GM18861 (cell line): ENCODE measurements at regions not wholly inside any gene's neighbourhood (a gene's known extent, or its start where the extent isn't known, plus 50 kb on each side); places are given as distances from the start of the nearest gene placed in this dataset.
A peak's percentile ranks its signal among the peaks of the same experiment; 100 is the strongest.

Experiments used
- ATAC-seq: cut with Tn5 transposase; IDR thresholded peaks from one replicate; pipeline ENCODE4 v1.9.1; 2021; ENCODE audit not compliant: unreplicated experiment

DNA sequence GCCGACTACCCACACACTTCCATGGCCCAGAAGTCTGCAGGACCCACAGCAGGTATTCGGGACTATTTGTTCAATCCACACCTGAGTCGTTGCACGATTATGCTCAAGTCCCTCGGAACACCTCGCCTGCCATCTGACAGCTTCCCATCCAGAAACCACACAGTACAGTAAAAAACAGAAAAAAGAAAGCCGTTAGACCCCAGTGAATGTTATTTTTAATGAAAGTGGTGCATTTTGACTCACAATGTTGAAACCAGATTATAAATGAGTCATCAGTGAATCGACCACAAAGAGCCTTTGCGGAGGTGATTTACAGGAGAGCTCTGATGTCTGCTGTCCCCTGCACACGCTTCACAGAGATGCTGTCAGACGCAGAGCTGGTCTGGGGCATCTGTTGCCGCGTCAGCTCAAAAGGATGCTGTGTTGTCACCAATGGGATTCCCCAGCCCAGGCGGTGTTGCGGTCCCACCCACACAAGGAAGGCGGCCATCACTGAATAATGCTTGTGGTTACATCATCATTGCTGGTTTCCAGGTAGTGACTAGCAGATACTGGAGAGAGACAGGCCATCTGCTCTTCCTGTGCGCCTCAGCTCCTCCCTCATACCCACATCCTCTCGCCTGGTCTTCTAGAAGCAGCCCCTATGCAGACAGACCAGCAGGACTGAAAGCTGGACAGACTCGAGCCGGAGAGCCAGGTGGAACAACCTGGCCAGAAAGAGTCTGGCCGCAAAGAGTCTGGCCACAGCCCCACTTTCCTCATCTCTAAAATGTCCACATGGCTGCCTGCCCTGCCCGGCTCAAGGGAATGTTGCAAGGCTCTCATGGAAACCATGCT, 116.8 kb downstream of the TOMM20 start:
- ATAC-seq = peak; percentile 55

DNA sequence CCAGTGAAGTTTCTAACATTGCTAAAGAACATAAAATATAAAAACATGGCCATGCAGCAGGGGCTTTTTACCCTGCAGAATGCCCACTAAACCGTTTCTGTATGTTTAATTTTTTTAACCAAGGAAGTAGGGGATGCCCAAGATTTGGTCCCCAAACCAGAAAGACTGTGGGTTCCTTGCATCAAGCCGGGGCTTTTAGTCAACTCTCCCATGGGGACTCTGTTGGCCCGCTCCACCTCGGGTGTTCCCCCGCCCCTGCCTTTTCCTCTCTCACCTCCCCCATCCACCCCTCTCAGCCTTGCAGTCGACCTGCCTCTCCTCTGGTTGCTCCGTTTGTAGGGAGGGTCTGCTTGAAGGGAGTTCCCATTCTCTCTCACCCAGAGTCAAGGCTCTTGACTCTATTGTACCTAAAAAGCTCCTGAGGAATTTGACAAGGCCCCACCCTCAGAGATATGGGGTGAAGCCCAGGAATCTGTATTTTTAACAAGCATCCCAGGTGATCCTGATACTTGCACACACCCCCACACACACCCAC, 117.5 kb downstream of the TOMM20 start:
- no peak for ATAC-seq

DNA sequence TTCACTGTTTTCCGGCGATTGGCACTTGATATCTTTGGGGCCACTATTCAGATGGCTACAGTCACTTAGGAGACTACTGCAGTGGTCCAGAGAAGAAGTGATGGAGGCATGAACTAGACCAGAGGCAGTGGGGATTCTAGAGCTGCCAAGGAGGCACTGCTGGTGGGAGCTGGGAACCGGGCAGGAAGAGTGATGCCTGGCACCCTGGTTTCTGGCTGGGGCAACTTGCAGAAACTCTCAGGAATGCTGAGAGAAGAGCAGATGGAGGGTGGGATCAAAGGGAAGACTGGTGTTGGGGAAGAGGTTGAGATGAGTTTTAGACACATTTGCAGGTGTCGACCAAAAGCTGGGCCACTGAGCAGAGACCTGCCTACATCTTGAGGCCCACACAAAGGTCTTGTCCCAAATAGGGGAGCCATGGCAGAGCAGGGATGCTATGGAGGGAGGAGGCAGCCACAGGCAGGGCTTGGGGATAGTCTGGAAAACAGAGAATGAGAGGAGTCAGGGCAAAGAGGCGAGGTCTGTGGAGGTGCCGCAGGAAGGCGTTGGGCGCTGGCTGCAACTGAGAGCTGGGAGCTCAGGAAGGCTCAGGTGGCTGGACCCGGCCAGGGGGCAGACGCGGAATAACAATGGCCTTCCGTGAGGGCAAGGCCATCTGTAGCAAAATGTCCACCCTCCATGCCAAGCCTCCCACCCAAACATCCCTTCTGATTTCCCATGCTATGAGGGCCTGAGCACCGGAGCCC, 118.9 kb downstream of the TOMM20 start:
- no peak for ATAC-seq

DNA sequence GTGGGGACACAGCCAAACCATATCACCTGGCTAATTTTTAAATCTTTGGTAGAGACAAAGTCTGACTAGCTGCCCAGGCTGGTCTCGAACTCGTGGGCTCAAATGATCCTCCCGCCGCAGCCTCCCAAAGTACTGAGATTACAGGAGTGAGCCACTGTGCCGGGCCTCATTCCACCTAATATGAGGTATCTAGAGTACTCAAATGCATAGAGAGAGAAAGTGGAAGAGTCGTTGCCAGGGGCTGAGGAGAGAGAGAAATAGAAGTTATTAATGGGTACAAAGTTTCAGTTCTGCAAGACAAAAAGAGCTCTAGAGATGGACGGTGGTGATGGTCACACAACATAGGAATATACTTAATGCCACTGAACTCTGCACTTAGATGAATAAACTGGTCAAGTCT, 119.6 kb downstream of the TOMM20 start:
- ATAC-seq = no peak

DNA sequence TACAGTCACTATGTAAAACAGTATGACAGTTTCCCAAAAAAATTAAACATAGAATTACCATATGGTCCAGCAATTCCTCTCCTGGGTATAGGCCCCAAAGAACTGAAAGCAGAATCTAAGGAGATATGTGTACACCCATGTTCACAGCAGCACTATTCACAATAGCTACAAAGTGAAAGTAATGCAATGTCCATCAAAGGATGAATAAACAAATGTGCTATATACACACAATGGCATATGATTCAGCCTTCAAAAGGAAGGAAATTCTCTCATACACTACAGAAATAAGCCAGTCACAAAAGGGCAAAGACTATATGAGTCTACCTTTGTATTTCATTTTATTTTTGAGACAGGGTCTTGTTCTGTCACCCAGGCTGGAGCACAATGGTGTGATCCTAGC, 120.4 kb downstream of the TOMM20 start:
- no peak for ATAC-seq

DNA sequence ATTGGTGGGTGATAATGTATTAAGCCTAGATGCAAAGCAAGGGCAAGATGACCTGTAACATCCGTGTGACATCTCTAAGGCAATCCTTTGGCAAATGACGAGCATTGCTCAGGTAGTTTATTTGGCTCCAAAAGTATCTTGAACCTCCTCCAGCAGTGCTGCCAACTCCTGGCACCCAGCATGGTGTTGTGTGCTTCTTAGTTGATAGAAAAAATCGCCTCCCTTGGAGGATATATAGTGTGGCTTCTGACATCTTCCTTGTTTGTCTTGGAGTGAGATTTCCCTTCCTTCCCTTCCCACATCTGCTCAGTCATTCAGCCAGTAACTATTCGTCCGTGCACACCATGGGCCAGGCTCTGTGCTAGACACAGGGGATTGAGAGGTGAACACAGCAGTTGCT, 121.8 kb downstream of the TOMM20 start:
- no peak for ATAC-seq

DNA sequence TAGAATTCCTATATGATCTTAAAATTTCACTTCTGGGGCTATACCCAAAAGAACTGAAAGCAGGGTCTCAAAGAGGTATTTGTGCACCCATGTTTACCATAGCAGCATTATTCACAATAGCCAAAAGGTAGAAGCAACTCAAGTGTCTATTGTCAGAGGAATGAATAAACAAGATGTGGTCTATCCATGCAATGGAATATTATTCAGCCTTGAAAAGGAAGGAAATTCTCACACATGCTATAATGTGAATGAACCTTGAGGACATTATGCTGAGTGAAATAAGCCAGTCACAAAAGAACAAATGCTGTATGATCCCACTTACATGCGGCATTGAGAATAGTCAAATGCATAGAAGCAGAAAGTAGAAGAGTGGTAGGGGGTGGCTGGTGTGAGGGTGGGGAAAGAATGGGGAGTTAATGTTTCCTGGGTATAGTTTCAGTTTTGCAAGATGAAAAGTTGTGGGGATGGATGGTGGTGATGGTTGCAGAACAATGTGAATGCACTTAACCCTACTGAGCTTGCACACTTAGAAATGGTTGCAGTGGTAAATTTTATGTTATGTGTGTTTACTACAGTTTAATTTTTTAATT, 122.4 kb downstream of the TOMM20 start:
- ATAC-seq = no peak

DNA sequence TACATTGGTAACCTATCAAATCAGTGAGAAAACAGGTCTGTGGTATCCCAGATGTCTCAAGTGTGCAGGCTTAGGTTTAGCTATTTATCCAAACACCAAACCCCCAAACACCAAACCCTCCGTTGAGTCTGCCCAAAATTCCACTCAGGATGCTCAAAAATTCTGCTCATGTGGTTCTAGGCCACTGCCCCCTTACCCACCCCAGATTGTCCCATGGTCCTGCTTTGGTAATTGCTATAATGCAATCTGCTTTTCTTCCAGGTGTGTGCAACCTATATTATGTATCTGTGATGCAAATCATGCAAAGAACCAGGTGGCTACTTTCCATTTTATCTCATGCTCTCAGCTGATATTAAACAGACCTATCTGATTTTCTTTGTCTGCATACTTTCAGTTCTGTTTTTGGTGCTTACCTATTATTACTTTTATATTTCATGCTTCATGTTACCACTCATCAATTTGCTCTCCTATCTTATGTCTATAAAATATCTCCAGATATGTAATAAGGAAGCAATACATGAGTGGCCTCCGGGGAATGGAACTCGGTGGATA, 123.7 kb downstream of the TOMM20 start:
- no peak for ATAC-seq

DNA sequence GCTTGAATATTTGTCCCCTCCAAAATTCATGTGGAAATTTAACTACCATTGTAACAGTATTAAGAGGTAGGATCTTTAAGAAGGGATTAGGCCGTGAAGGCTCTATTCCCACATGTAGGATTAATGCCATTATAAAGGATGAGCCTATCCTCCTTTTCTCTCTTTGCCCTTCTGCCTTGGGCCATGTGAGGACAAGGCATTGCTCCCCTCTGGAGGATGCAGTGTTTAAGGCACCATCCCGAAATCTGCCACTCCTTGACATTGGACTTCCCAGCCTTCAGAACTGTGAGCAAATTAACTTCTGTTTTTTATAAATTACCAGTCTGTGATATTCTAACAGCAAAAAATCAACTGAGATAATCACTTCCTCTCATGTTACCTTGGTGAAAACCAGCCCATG, 124.4 kb downstream of the TOMM20 start:
- ATAC-seq = no peak

DNA sequence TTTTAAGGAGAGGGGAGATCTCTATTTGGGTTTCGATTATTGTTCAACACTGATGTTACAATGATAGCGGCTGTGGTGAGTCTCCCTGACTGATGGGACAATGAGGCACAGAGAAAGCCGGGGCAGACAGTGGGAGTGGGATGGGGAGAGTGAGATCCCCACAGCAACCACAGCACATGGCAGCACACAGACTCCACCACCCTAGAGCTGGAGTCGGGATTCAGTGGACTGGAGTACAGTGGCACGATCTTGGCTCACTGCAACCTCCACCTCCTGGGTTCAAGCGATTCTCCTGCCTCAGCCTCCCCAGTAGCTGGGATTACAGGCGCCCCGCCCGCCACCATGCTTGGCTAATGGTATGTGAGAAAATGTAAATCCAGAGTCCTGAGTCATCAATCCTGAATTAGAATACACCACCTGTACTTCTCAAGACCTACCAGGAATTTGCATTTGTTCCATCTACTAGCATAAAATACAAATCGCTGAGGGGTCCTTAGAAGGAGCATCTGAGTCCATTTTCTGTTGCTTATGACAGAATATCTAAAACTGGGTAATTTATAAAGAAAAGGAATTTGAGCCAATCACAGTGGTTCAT, 125.8 kb downstream of the TOMM20 start:
- ATAC-seq = no peak

DNA sequence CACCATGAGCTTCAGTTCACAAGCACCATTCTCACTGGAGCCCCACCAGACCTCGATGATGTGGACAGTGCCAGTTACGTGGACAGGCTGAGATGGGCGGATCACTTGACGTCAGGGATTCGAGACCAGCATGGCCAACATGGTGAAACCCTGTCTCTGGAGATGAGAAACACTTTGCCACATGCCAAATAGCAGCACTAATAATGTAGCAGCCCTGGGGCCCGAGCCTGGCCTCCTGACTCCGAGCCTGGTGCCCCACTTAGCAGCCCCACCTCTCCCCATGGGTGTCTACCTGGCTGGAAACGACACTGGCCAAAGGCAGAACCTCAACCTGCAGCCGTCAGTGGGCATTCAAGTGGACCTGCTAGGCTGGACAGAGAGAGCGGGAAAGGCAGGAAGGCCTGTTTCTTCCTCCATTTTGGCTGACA, 129.1 kb downstream of the TOMM20 start:
- ATAC-seq = no peak

DNA sequence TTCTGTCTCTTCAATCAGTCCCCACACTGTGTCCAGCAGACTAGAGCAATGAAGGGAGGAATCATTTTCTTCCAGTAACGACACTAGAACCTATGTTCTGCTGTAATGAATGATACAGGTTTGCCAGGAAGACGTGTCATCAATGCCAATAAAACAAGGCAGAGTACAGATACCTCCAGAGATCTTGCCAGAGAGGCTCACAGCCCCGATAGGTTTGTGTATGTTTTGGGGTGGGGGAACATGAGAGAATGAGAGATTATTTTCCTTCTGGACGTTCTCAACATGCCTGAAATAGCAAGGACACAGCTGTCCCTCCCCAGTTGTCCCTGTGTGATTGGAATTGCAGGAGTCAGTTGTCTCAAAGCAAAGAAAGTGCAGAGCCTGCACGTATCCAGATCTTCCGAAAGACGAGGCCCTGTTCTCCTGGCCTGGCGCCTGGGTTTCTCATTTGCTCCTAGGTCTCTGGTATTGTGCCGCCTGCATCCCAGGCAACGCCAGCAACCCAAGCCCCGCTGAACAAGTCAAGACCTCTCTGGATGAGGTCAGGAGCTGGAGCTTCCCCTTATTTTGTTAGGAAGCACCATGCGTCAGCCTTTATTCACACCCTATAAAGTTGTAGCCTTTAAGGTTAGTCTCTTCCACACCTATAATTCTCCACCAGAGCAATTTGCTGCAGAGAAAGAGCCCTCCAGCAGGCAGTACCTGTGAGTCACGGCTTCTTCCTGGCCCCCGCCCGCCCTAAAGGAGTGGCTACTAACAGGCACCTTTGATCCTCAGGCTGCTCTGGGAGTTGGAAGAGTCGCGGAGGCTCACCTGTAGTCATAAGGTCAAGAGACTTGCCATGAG, 130.5 kb downstream of the TOMM20 start:
- no peak for ATAC-seq

DNA sequence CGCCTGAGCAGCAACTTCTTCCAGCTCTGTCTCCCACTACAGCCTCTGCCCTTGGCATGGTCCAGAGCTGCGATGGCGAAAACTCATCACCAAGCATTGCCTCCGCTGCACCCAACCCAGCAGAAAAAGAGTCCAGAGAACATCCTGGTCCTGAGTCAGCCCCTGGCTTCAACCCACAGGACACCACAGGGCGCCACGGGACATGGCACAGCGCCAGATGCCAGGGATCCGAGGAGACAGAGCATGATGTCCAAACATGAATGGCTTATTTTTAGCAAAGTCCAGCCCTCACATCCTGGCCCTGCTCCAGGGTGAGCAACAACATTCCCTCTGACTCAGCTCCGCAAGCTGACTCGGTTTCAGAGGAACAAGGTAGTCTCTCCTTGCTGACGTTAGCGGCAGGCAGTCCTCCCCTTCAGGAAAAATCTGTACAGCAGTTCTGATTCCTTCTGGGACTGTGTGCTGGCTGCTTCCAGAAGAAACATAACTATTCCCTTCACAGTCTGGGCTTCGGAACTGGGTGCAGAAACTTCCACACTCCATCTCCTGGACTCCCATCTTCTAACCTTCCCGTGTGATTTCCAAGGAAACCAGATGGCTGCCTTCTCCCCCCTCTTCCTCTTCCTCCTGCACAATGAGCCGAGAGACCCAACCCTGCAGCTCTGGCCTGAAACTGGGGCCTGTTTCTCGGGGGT, 131.3 kb downstream of the TOMM20 start:
- ATAC-seq = no peak

DNA sequence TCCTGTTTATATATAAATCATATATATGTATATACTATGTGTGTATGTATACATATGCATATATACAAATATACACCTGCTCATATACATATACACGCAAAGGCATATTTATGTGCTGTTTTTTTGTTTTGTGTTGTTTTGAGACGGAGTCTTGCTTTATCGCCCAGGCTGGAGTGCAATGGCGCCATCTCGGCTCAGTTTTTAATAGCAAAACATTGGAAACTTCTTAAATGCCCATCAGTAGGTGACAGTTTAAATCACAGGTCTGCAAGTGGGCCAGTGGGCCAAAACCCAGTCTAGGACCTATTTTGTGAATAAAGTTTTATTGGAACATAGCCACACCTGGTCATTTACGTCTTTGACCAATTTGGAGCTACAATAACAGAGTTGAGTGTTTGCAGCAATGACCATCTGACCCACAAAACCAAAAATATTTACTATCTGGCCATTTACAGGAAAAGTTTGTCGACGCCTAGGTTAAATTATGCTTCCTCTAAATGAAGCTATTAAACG, 132.3 kb downstream of the TOMM20 start:
- ATAC-seq = no peak

DNA sequence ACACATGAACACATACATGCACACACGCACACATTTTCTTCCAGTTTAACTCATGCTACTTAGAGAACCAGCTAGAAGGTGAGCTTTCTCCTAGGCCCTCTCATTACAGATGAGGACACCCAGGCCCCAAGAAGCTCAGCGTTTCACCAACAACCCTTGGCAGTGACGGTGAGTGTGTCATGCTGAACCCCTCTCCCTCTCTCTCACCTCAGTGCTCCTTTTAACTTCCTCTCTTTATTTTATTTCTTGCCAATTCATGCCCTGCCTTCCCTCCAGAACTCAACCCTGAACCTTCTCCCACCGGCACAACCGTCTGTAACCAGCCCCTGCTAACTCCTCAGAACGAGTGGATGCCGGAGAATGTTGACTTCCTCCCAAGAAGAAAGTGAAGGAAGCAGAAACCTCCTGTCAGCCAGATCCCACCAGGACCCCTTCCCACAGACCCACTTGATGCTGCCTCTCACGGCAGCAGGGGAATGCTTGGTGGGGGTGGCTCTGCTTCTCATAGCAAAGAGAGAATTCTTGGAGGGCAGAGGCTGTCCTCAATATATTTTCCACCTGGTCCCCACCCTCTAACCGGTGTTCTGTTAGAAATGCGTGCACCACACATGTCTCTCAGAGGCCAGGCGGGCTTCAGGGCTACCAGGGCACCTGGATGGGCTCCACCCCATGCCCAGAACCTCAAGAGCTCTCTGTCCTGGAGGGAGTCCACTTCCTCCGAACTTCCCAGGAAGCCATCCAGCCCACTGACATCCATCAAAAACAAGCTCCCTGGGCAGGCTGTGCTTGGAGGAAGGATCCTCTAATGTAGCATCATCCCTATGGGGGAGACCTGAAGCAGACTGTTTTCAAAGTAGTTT, 134.0 kb downstream of the TOMM20 start:
- no peak for ATAC-seq

DNA sequence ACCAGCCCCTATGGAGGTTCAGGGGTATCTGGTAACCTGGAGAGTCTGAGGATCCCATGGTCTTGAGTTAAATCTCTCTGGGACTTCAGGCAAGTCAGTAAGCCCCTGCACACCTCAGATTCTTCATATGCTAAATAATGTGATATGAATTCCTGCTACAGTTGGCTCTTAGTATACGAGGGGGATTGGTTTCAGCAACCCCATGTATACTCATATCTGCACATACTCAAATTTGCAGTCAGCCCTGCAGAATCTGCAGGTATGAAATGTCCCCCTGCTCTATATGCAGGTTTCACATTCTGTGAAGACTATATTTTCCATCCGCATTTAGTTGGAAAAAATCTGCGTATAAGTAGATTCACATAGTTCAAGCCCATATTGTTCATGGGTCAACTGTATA, 136.6 kb downstream of the TOMM20 start:
- ATAC-seq = no peak

DNA sequence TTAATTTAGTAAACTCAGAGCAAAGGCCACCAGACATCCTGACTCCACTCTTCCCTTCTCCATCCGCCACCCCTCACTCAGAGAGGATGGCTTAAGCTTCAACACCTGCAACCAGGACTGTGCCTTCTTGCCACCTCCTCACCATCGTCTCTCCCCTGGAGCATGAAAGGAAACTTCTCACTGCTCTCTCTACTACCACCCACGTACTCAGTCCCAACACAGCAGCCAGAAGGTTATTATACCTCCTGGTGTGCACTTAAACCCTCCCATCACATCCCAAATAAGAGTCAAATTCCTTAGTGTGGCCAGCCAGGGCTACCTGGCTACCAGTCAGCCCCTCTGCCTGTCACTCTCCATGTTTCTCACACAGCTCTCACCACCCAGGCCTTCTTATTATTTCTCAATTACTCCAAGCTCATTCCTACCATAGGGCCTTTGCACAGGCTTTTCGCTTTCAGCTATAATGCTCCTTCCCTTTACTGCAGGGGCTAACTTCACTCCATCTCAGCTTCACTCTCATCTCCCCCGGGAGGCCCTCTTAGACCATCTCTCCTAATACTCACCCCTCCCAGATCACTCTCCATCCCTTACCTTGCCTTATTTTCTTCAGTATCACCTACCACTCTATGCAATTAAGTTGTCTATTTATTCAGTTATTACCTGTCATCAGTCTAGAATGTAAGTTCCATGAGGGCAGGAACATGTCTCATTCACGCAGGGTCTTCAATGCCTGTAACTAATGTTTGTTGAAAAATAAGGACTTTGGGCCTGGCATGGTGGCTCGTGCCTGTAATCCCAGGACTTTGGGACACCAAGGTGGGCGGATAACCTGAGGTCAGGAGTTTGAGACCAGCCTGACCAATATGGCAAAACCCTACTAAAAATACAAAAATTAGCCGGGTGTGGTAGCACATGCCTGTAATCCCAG, 137.5 kb downstream of the TOMM20 start:
- no peak for ATAC-seq
